GM18858 (cell line): ENCODE measurements at regions not wholly inside any gene's neighbourhood (a gene's known extent, or its start where the extent isn't known, plus 50 kb on each side); places are given as distances from the start of the nearest gene placed in this dataset.

ENCODE experiments used
- ATAC-seq: cut with Tn5 transposase; IDR thresholded peaks from one replicate; pipeline ENCODE4 v1.9.1; 2021; ENCODE audit not compliant: unreplicated experiment

GRCh38 chr15:92565351-92566125 lies 90.0 kb downstream of the FAM174B start:
- ATAC-seq, result no peak

DNA sequence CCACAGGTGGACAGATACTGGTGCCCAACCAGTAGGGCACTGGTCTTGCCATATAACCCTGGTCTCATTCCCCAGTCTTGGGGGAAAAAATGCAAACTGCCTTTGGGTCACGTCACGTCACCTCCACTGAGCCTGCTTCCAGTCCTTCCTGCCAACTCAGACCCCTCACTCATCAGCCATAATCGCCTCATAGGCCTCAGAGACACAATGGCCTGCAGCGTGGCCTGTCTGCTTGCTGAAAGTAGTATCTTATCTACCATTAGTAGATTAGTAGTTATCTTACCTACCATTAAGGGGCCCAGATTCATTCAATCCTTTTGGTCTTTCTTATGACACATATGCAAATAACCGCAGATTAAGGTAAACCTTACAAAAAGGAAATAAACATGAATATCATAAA lies 93.8 kb downstream of the FAM174B start:
- ATAC-seq, result no peak

- ATAC-seq, result no peak
Measured at GRCh38 chr15:92553317-92553716, 102.3 kb downstream of the FAM174B start.

- no peak for ATAC-seq
Measured at GRCh38 chr15:92545996-92546395, 109.6 kb downstream of the FAM174B start.

- ATAC-seq, result no peak
Measured at GRCh38 chr15:92541291-92542200, 114.0 kb downstream of the FAM174B start.

- no peak for ATAC-seq
Measured at GRCh38 chr15:92538115-92538514, 117.5 kb downstream of the FAM174B start.

GRCh38 chr15:92533298-92533697 lies 122.3 kb downstream of the FAM174B start:
- no peak for ATAC-seq

GRCh38 chr15:92531406-92531805 lies 124.2 kb downstream of the FAM174B start:
- no peak for ATAC-seq

GRCh38 chr15:92528736-92529135 lies 126.8 kb downstream of the FAM174B start:
- ATAC-seq, result no peak

- no peak for ATAC-seq
Measured at GRCh38 chr15:92527197-92527596, 128.4 kb downstream of the FAM174B start.

DNA sequence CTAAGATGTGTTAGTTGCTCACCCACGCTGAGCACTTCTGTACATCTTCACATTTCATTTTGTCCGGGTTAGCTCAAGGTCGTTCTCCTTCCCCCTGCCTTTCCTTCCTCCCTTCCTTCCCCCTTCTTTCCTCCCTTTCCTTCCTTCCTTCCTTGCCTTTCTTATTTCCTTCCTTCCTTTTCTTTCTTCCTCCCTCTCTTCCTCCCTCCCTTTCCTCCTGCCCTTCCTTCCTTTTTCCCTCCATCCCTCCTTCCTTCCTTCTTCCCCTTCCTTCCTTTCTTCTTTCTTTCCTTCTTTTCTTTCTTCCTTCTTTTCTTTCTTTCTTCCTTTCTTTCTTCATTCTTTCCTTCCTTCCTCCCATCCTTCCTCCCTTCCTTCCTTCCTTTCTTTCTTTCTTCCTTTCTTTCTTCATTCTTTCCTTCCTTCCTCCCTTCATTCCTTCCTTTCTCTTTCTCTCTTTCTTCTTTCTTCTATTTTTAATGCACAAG lies 129.8 kb downstream of the FAM174B start:
- no peak for ATAC-seq

GRCh38 chr15:92524874-92525565 lies 130.6 kb downstream of the FAM174B start:
- ATAC-seq, result no peak

- ATAC-seq, result no peak
Measured at GRCh38 chr15:92524161-92524560, 130.5 kb downstream of the ST8SIA2 start.

- no peak for ATAC-seq
Measured at GRCh38 chr15:92523176-92523575, 129.5 kb downstream of the ST8SIA2 start.

GRCh38 chr15:92521624-92522008 lies 127.9 kb downstream of the ST8SIA2 start:
- ATAC-seq, result peak; percentile 91

- ATAC-seq, result no peak
Measured at GRCh38 chr15:92520914-92521623, 127.4 kb downstream of the ST8SIA2 start.

DNA sequence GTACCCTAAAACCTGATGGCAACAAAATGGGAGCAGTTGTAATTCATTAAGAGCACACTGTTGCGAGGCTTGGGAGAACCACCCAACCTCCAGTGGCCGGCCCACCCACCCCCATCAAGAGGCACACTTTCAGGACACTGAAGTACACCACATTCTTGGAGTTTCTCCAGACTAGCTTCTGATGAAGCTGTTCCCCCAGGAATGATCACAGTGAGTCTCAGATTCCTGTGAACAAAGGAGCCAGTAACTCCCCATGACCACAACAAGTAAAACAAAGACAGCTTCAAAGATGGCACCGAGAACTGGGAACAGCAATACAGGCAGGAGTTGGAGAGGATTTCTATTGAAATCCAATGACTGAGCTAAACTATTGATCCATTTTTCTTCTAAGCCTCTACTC lies 126.0 kb downstream of the ST8SIA2 start:
- ATAC-seq, result no peak
